NB4 (cell line): ENCODE measurements at regions not wholly inside any gene's neighbourhood (a gene's known extent, or its start where the extent isn't known, plus 50 kb on each side); places are given as distances from the start of the nearest gene placed in this dataset.

Experiments
- MAX ChIP-seq: IDR thresholded peaks from 2 replicates; pipeline ENCODE4 v1.6.1; 2011; ENCODE audit warnings: low read depth, low read length
- POLR2A ChIP-seq: IDR thresholded peaks from 2 replicates; pipeline ENCODE4 v1.6.1; 2011; ENCODE audit warnings: mild to moderate bottlenecking; ENCODE audit not compliant: insufficient read length; ENCODE audit errors: extremely low read depth
- TF ChIP-seq, protein P1 (sequence below): IDR thresholded peaks from one replicate; pipeline ENCODE4 v1.5.1; 2012; ENCODE audit warnings: low read depth, low read length

- TF ChIP-seq POLR2A: no peak
- TF ChIP-seq, protein P1, sequence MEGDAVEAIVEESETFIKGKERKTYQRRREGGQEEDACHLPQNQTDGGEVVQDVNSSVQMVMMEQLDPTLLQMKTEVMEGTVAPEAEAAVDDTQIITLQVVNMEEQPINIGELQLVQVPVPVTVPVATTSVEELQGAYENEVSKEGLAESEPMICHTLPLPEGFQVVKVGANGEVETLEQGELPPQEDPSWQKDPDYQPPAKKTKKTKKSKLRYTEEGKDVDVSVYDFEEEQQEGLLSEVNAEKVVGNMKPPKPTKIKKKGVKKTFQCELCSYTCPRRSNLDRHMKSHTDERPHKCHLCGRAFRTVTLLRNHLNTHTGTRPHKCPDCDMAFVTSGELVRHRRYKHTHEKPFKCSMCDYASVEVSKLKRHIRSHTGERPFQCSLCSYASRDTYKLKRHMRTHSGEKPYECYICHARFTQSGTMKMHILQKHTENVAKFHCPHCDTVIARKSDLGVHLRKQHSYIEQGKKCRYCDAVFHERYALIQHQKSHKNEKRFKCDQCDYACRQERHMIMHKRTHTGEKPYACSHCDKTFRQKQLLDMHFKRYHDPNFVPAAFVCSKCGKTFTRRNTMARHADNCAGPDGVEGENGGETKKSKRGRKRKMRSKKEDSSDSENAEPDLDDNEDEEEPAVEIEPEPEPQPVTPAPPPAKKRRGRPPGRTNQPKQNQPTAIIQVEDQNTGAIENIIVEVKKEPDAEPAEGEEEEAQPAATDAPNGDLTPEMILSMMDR: no peak
- no peak for TF ChIP-seq MAX
Measured at GRCh38 chr4:38406243-38406642, 257.8 kb upstream of the KLF3 start.
